NCI-H748 (cell line): ENCODE measurements at regions not wholly inside any gene's neighbourhood (a gene's known extent, or its start where the extent isn't known, plus 50 kb on each side); places are given as distances from the start of the nearest gene placed in this dataset.

Experiments
- DNase-seq: peaks from one replicate; lab custom pipeline; 2025; ENCODE audit not compliant: unreplicated experiment; lab: John Stamatoyannopoulos, UW

- no peak for DNase-seq
Measured at GRCh38 chr14:97380539-97380941, 583.4 kb downstream of the VRK1 start.

DNA sequence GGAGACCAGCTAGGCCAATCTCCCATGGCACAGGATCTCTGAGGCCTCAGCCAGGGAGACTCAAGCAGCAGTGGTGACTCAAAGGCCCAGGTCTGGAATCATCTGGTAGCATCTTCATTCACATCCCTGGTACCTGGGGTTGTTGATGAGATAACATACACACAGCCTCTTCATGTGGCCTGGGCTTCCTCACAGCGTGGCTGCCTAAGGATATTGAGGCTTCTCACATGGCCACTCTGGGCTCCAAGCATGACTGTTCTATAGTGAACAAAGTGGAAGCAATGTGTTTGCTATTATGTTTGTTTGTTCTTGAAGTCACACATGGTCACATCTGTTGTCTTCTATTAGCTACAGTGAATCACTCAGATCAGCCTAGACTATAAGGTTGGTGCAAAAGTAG lies 584.1 kb downstream of the VRK1 start:
- no peak for DNase-seq

DNA sequence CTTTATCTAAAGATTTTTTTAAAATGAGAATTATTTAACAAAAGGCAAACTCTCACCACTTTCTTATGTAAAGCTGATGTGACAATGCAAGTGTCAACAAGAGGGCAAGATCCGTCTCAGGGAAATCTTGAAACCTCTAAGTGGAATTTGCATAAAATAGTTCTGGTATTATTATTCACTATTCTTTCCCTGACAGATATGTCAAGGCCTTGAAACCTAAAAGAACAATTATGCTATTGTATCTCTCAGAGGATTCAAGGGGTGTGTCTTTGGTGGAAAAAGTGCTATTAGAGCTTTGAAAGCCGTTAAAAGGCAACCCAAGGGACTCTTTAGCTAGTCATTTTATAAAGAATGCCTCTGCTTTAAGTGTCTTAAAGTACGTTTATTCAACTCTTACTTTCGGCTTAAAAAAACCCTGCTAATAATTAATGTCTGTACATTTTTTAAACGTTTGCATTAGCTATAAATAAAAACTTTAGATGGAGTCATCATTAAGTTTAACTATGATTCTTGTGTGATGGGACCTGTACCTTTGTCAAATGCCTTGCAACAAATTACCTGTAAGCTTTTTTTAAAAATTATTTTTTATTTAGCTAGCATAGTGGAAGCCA lies 585.5 kb downstream of the VRK1 start:
- peak; percentile 19 for DNase-seq

DNA sequence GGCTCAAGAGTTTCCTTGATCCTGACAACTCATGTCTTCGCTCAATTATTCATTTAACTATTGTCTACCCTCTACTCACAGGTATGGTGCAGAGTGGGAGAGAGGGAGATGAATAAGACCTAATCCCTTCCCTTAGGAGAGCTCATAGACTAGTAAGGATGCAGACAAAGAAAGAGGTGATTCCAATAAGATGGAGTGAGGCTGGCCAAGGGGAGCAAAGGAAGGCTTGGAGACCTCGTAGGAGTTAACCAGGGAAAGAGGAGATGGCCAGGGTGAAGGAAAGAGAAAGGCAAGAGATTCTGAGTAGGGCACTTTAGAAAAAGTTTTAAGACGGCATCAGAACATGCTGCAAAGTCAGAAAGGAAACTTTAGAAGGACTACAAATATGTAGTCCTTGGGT lies 588.5 kb downstream of the VRK1 start:
- DNase-seq: no peak

- DNase-seq: no peak
Measured at GRCh38 chr14:97387252-97387874, 590.2 kb downstream of the VRK1 start.

- DNase-seq: no peak
Measured at GRCh38 chr14:97388408-97388807, 591.2 kb downstream of the VRK1 start.

- no peak for DNase-seq
Measured at GRCh38 chr14:97390096-97390724, 593.0 kb downstream of the VRK1 start.

DNA sequence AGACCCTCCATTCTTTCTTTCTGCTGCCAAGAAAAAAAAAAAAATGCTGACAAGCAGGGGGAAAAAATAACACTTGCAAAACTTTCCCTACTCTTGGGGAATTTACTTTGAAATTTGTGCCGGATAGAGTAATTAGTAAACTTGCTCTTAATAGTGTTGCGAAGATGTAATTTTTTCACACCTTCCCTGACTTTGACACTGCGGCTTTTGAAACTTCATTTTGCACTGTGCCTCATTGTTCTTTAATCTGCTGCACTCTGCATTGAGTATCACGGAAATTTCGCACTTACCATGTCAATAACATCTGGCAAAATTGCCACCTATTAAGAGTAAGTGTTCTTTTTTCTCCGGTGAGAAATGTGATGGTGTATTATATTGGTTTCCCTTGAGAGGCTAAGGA lies 596.1 kb downstream of the VRK1 start:
- DNase-seq: peak; percentile 38

- peak; percentile 74 for DNase-seq
Measured at GRCh38 chr14:97395068-97395467, 597.9 kb downstream of the VRK1 start.

DNA sequence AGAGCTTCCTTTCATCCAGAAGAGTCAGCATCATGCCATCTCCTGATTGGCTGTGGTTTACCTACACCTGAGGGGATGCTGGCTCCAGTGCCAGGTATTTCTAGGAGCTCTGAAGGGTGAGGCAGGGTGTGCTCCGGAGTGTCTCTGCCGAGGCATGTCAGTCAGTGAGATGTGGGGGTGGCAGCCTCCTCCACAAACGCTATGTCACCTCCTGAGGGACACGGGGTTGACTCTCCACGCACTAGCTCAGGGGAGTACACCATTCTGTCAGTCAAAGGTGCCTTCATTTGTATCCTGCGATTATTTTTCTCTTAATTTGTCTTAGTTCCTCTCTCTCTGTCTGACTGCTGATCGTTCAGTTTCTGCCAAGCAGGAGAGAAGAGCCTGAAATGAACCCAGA lies 604.5 kb downstream of the VRK1 start:
- DNase-seq: no peak

GRCh38 chr14:97402279-97402678 lies 605.1 kb downstream of the VRK1 start:
- DNase-seq: no peak

DNA sequence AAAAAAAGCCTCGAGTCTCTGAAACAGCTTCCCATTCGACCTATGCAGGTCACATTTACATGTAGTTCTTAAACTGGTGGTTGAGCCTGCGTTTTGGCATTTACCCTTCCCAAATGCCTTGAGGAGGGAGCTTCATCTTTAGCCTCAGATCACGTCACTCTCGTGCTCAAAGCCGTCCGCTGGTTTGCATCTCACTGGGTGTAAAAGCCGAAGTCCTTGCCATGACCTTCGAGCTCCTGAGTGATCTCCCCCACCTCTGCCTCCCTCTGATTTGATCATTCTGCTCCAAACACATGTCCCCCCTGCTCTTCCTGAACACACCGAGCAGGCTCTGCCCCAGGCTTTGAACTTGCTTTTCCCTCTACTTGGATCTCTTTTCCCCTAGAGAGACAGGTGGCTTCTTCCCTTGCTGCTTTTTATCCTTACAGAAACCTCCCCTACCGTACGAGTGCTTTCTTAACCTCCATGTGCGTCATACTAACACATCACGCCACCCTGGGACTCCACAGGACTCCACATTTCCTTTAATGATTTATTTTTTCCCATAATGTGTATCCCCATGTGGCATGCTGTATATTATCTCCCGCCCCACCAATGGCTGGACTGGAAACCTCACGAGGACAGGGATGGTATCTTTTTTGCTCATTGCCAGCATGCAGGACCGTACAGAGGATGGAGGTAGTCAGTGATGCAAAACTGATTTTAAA lies 610.7 kb downstream of the VRK1 start:
- DNase-seq: no peak

DNA sequence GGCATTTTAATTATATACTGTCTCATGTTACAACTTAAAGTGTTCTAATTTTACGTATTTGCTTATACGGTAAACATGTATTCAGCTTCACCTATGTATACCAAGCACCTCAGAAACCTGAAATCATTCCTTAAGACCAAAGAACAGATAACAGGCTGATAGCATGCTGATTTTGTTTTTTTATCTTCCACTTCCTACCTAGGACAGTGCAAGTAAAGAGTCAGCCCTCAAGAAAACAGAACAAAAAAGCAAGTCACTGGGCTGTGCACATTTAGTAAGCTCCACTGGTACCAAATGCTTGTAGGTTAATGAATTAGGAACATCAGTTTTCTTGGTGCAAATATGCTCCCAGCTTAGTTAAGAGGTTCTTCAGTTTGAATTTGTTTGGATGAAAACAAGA lies 611.3 kb downstream of the VRK1 start:
- no peak for DNase-seq

DNA sequence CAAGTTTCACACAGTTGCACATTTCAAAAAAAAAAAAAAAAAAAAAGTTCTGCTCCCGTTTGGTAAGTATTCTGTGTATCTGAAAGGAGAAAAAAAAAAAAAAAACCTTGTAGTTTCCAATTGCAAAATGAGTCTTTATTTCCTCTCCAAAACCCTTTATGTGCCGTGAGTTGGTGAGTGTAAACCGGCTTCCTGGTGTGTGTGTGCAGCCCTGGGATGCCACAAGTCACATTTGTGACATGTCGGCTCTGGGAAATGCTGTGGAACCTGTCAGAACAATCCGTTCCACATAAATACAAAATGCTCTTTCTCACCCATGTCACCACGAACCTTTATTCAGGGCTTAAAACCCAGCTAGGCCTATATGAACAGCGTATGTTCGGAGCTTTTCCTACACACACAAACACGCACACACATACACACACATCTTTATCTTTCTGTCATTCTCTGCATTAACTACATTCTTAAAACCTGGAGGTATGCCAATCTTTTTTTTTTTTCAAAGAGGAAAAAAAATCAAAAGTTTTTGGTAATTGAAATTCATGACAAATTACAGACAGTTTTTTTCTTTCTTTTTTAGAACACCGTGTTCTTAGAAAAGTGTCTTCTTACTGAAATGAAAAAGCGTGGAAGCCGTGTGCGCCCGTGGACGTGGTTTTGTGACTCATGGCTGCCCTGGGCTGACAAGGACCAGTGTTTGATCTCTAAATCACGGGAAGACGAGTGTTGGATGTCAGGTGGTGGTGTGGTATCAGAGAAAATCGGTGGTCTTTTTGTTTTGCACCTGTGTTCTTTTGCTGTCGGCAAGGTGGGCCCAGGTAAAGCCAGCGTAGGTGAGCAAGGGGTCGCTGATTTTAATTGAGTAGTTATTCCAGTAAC lies 612.0 kb downstream of the VRK1 start:
- no peak for DNase-seq

GRCh38 chr14:97410667-97411620 lies 613.8 kb downstream of the VRK1 start:
- peak; percentile 32 for DNase-seq

GRCh38 chr14:97411938-97412612 lies 614.9 kb downstream of the VRK1 start:
- DNase-seq: peak; percentile 22

DNA sequence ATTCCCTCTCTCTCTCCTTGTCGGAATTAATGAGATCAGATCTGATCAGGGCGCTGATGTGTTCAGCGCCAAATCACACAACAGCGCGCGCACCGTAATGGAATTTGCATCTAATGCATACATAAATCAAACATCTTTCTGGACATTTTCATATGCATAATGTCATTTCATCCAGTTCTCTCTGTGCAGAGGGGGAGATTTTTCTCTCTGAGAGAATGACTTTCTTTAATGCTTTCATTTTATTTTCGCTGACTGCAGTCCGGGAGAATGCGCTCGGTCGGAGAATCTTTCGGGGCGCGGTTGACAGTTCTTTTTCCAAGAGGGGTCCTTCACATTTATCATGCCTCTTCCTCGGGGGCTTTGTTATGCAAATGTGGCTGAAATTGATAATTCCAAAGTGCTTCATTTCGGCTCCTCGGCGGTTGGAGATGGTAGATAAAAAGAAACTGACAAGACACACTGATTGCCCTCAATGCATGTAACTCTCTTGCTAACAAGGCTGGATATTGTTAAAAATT lies 615.9 kb downstream of the VRK1 start:
- no peak for DNase-seq

- no peak for DNase-seq
Measured at GRCh38 chr14:97413966-97414717, 617.0 kb downstream of the VRK1 start.
